NCI-H460 (cell line): ENCODE measurements at regions not wholly inside any gene's neighbourhood (a gene's known extent, or its start where the extent isn't known, plus 50 kb on each side); places are given as distances from the start of the nearest gene placed in this dataset.
"Not testable (repeated sequence)": the region's sequence is repeated elsewhere in the genome, so short reads cannot be mapped to it uniquely, and the experiment has no call there.

ENCODE experiments used
- DNase-seq: peaks from one replicate; pipeline ENCODE4 v3.0.0-alpha.2; 2016; ENCODE audit warnings: low read depth; ENCODE audit errors: extremely low read depth

DNA sequence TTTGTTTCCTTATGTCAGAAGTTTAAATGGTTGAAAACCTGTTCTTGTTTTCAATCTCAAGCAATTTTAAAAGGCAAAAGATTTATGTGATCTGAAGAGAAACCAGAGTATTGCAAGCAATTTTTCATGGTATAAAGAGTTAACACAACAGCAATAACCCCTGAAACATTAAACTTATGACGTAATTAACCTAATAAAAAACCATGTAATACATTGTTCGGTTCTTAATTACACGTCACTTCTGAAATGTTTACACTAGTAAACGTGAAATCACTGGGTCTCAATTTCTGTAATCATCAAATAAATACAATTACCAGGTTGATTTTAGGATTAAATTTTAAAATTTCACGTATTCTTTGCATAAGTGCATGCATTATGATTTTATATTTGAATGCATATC, 914.5 kb downstream of the NLGN4X start:
- DNase-seq = no peak

DNA sequence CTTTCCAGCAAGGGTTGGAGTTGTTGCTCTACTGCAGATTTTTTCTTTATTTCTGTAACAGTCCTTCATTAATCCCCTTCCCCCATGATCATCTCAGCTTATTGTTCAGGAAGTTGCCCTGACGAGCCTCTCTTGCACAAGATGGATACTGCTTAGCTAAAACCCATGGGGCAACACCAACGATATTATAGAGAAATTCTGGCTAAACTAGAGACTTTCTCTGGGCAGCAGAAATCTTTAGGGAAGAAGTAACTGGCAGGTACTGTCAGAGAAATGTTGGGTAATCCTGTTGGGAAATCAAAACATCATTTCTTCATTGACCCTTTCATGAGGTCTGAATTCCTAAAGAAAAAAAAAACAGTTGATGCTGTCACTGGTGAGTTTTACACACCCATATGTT, 921.3 kb downstream of the NLGN4X start:
- no peak for DNase-seq

DNA sequence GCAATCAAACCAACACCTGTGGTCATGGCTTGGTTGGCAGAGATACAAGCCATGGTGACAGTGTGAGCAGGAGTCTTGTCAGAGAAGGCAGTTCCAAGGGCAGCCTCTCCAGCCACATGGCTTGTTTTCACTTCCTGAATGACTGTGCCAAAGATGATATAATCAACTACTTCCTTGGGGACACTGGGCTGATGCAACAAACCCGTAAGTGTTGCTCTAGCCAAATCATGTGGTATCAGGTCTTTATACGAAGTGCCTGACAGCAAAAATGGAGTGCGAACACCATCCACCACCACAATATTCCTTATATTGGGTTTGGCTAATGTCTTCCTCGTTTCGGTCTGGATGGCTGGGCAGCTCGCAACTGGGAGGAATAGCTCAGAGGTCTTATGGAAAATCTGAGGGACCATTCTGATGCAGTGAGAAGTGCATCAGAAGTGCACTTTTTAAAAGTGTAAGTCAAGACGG, 922.0 kb downstream of the NLGN4X start:
- no peak for DNase-seq

DNA sequence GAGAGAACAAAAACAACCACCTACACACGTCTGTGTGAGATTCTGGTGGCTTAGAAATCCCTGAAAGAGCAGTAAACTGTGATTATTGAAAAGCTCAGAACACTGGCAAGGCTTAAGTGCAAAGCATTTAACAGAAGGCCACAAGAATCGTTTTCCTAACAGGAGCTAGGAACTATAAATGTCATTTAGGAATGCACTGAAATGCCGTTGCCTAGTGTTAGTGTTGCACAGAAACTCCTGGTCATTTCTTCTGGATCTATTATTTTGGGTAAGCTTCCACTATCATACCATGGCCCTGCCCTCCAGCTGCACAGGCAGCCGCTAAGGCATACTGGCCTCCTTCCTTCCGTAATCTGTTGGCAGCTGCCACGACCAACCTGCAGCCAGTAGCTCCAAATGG, 923.2 kb downstream of the NLGN4X start:
- no peak for DNase-seq

DNA sequence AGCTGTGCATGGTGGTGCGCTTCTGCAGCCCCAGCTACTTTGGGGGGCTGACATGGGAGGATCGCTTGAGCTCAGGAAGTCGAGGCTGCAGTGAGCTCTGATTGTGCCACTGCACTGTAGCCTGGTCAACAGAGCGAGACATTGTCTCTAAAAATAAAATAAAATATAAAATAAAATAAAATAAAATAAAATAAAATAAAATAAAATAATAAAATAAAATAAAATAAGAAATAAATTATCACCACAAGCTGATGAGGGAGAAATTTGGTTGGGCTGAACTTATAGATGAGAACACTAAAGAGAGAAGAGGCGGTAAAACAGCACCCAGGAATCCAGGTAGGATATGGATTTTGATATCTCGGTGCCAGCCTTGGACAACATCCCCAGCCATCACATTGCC, 933.7 kb downstream of the NLGN4X start:
- no peak for DNase-seq

DNA sequence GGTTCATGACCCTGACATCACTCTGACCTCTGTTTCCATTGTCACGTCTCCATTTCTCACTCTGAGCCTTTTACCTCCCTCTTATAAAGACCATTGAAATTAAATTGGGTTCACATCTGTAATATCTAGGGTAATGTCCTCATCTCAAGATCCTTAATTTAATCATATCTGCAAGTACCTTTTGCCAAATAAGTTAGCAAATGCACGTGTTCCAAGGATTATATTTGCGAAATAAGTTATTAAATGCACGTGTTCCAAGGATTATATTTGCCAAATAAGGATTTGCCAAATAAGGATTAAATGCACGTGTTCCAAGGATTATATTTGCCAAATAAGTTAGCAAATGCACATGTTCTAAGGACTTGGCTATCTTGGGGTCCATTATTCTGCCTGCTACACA, 938.0 kb downstream of the NLGN4X start:
- DNase-seq = no peak

DNA sequence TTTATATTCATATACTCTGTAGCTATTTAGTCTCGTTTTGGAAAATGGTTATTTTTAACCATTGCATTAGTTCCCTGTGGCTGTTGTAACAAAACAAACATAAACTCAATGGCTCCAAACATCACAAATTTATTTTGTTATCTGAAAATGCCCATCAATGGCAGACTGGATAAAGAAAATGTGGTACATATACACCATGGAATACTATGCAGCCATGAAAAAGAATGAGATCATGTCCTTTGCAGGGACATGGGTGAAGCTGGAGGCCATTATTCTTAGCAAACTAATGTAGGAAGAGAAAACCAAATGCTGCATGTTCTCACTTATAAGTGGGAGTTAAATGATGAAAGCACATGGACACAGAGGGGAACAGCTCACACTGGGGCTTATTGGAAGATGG, 938.7 kb downstream of the NLGN4X start:
- not testable (repeated sequence) for DNase-seq

DNA sequence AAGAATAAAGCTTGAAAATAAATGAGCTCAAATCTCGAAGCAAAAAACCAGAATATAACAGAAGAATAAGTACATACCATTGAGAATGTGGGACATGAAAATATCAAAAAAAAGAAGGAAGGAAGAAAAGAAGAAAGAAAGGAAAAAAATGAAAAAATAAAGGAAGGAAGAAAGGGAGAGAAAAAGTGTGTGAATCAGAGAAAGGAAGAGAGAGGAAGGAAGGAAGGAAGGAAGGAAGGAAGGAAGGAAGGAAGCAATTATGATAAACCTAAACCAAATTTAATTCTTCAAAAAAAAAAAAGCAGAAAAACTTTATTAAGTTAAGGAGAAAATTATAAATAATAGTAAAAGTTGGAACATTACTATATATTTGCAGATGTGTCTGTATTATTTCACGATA, 949.8 kb downstream of the NLGN4X start:
- DNase-seq = no peak

DNA sequence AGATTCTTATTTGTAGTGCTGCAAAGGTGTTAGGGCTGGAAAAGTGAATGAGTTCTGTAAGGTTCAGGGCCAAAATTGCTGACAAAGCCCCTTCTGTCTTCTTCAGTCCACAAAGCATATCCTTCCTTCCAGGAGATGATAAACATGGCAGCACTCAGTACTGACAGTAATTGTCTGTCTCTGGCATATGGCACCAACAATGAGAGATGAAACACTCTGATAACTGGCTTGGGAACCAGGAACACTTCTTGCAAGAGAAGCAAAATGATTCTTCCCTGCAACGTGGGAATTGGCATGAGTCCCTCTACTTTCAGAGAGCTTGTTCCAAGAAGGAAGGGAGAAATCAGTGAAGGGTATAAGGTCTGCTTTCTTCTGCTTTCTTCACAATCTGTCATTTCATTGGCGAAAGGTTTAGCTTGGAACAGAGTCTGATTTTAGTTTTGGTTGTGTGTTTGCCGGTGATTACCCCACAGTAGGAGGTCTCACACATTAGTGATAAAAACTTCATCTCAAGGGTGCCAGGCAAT, 963.3 kb downstream of the NLGN4X start:
- no peak for DNase-seq

DNA sequence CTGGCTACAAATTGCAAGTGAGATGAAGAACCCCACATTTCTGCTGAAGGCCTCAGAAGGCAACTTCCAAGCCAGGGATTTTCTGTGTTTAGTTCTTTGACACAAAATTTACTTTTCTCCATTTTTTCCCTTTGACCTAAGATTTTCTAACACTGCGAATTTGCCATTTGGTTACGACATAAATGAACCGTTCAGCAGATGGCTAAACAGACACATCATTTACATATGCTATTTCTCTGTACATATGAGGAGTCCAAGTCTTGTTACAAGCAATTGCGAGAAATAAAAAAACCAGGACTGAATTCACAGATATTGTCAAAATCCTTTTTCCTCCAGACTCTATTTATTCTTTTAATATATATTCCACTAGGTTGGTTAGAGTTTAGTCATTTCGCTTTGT, 978.6 kb downstream of the NLGN4X start:
- no peak for DNase-seq

DNA sequence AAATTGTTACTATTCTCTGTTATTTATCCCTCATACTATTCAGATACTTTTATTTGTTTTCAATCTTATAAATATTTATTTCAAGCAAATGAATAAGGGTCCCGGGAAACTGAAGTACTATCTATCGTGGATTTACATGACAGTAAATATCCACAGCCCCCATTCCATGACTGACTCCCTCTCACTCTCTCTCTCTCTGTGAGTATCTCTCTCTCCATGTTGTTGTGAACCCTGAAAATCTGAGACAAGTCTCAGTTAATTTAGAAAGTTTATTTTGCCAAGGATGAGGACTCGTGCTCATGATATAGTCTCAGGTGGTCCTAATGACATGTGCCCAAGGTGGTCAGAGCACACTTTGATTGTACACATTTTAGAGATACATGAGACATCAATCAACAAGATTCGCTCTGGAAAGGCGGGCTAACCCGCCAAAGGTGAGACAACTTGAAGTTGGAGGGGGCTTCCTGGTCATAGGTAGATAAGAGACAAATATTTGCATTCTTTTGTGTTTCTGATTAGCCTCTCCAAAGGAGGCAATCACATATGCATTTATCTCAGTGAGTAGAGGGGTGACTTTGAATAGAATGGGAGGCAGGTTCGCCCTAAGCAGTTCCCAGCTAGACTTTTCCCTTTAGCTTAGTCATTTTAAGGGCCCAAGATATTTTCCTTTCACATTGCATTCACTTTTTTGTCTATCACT, 986.4 kb downstream of the NLGN4X start:
- DNase-seq = no peak

DNA sequence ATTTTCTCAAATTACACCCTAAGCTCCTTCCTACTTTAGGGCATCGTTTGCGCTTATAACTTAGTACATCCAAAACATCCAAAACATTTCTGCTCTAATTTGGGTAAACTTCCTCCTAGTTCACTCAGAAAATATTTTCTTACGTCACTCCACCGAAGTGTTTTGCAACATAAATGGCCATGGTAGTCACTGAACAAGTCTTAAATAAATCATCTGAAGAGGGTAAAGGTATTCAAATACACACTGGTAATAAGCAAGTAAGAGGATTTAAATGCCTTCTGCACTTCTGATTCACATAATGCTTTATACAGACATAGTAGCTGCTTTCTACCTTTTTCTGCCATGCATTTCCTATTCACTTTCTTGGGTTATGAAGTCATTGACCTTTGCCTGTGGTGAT, 991.9 kb downstream of the NLGN4X start:
- no peak for DNase-seq

DNA sequence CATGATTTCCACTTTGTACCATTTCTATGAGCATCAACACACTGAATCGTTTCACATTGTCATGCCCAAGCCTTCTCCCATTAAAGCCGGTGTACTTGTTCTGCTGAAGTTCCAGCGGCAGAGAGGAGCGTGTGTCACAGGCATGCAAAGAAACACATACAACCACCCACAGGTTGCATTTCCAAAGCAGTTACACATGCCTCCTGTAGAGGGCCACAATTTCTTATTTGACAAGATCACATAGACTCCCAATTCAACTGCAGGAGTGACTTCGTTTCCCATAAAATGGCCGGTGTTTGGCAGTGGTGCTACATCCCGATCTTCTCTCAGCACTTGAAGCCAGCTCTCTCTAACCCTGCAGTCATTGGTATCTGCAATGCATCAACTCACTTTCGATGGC, 992.6 kb downstream of the NLGN4X start:
- peak; percentile 2 for DNase-seq

DNA sequence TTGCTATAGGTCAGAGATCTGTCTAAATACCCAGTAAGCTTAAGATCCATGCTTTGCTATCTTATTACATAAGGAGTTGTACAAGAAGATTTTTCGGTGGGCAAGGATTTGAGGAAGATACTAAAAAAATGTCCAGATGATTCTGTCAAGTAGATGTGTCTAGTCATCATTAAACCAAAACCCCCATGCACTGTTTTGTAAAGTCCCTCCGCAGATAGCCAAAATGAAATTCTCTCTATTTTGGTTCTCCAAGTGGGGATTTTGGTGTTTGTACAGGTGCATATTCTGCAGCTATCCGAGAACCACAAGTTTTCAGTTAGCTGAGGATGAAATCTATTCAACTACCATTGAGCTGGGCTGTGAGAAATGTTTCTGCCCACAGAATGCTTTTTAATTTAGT, 994.8 kb downstream of the NLGN4X start:
- DNase-seq = no peak

DNA sequence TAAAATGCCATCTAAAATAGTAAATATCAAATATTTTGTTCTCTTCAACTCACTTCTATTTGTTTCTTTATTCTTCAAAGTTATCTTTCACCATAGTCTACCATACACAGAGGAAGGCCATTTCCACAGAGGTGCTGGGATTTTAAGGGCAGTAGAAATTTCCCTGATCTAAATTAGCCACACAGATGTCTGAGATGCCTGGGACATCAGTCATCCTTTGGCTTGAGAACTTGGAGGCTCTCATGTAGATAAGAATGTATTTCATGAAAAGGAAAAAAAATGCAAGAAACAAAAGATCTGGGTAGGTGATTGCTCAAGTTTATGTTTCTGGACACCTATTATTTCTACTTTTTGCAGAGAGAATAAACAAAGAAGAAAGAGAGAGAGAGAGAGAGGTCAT, 1008.2 kb downstream of the NLGN4X start:
- no peak for DNase-seq

DNA sequence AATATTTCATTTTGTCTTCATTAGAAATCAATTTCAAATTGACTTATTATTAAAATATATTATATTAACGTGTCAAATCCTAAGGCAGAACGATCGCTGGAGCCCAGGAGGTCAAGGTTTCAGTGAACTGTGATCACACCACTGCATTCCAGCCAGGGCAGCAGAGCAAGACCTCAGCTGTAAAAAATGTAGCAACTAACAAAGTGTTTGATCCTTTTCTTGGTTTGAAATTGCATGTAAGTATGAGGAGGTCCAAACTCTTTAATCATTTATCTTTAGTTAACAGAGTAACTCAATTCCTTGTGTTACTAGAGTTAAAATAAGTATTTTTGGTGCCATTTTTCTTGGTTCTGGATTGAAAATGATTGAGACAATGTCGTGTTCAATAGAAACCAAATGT, 1033.9 kb downstream of the NLGN4X start:
- no peak for DNase-seq

DNA sequence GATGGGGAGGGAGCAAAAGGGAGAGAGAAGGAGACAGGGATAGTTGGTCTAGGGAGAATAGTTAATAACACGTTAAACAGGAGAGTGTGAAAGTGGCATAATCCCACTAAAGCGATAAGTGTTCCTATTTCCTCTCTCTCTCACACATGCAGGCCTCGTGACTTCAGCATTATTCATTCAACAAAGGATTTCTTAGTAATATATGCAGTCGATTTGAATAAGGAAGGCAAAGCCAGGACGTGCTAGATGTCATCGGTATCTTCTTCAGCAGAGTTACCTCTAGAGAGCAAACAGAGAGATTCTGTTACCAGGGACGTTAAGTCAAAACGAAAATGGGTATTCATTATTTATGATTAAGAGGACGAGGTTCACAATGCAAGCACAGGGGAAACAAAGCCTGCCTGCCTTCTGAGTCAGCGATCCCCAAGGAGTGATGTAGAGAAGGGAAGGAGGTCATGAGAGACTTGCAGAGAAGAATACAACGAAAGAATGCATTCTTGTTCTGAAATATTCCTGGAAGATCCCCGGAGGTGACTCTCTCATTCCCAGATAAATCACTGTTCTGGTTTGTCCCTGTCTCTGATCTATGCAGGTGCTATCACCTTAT, 1048.4 kb downstream of the NLGN4X start:
- no peak for DNase-seq

DNA sequence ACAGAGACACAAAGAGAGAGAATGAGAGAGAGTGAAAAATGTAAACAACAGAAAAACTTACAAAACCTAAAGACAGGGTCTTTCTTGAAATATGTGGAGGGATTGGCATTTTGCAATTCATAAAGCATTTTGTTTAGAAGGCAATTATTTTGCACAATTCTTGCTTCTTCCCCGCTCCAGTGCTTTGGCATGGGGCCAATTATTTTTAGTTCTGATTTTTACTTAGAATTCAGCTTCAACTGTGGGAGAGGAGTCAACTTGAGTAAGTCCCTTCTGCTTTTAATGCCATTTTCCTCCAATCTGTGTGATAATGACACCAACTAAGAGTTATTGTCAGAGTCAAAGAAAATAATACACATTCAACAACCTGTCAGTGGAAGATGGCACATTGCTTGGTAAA, 1051.9 kb downstream of the NLGN4X start:
- no peak for DNase-seq

DNA sequence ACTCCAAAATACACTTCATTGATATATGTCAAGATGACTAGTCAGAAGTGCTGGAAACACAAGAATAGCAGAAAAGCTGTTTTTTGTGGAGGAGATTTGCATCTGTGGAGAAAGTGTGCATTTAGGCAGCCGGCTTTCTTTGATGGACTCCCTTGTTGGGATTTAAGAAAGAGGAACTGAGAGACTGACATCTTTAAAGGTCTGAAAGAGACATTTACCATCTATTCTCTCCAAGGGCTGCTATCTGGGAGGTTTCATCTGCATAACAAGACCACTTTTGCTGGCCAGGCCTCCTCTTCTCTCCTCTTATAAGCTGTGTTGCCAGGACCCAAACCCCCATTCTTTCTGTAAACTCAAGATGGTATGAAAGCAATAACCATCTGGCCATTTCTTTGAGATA, 1065.0 kb downstream of the NLGN4X start:
- no peak for DNase-seq

DNA sequence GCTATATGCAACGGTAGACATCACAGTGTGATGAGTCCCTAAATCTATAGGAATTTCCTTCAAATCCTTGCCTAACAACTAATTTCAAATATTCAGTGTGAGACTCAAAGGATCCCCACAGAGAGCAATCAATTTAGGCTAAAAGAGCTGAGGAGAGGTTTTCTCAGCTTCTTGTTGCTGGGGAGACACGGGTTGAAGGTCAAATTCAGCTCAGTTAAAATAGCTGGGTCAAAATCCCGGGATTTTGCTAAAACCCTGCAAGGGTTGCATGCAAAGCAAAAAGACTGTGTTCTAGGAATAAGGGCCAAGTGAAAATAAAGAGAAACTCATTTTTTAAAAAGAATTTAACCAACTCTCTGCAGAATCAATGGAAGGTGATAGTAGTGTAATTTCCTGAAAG, 1073.4 kb downstream of the NLGN4X start:
- DNase-seq = no peak

DNA sequence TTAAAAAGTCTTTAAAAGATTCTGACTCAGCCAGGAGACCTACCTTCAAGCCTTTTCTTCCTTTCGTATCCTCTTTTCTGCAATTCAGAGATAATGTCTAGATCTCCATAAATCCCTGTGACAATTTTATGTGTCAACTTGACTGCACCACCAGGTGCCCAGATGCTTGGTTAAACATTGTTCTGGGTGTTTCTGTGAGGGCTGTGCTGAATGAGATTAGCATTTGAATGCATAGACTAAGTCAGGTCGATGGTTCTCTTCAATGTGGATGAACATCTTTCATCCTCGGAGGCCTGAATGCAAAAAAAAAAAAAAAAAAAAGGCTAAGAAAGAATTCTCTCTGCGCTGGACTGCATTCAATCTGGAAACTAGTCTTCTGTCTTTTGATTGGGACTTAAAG, 1082.7 kb downstream of the NLGN4X start:
- DNase-seq = no peak

DNA sequence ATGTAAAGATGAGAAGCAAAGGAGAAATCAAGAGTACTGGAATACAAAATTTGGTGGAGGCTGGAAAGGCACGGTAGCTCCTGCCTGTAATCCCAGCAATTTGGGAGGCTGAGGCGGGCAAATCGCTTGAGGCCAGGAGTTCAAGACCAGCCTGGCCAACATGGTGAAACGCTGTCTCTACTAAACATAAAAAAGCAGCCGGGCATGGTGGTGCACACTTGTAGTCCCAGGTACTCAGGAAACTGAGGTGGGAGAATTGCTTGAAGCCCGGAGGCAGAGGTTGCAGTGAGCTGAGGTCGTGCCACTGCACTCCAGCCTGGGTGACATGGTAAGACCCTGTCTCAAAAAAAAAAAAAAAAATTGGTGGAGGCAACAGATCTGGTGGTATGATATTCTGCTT, 1086.0 kb downstream of the NLGN4X start:
- DNase-seq = no peak
